ENCODE measurements at regions not wholly inside any gene's neighbourhood (a gene's known extent, or its start where the extent isn't known, plus 50 kb on each side); places are given as distances from the start of the nearest gene placed in this dataset.

DNA sequence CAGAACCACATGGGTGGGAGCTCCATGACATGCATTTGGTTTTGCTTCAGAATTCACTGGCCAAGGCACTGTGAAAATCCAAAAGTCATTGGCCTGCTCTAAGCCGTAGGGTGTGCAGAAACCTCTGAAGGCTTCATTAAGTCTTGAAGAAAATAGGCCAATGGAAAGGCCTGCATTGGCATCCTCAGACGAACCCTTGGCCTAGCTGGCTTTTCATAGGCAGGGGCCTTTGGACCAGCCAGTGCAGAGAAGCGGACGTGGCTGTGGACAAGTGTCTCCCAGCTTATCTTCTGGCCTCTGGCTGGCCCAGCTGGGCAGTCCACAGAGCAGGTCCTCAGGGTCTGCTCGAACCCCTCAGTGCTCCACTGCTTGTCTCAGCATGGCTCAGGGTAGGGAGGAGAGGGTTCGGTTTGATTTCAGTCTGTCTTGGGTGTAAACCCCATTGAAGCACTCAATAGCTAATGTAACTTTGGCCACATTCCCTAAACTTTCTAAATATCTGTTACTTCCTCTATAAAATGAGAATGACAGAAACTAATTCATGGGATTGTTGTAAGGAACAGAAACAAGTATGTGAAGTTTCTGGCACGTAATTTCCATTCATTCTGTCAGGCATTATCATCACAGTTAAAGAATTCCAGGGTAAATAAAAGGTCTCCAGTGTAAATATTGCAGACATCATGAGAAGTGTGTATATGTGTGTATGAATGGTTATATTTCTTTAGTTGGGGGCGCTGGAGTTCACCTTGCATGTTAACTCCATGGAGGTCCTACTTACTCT, 125.5 kb downstream of the TFCP2L1 start:
- TF ChIP-seq, protein P1, sequence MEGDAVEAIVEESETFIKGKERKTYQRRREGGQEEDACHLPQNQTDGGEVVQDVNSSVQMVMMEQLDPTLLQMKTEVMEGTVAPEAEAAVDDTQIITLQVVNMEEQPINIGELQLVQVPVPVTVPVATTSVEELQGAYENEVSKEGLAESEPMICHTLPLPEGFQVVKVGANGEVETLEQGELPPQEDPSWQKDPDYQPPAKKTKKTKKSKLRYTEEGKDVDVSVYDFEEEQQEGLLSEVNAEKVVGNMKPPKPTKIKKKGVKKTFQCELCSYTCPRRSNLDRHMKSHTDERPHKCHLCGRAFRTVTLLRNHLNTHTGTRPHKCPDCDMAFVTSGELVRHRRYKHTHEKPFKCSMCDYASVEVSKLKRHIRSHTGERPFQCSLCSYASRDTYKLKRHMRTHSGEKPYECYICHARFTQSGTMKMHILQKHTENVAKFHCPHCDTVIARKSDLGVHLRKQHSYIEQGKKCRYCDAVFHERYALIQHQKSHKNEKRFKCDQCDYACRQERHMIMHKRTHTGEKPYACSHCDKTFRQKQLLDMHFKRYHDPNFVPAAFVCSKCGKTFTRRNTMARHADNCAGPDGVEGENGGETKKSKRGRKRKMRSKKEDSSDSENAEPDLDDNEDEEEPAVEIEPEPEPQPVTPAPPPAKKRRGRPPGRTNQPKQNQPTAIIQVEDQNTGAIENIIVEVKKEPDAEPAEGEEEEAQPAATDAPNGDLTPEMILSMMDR (conservative IDR thresholded peaks at IDR 0.05 in 1 of 2, IDR thresholded peaks at IDR 0.05 in 1 of 2; ENCODE audit: extremely low read depth in 1 of 2, insufficient read depth in 1 of 2, low read depth in 1 of 2, low read length in 2 of 2), result no peak
- TF ChIP-seq EZH2 (IDR thresholded peaks at IDR 0.05; ENCODE audit: borderline replicate concordance, low read length), result no peak

Measured in mammary epithelial cell (primary cell).